AG08396 (cell line): ENCODE measurements at regions not wholly inside any gene's neighbourhood (a gene's known extent, or its start where the extent isn't known, plus 50 kb on each side); places are given as distances from the start of the nearest gene placed in this dataset.
A peak's percentile ranks its signal among the peaks of the same experiment; 100 is the strongest.
"Not testable (repeated sequence)": the region's sequence is repeated elsewhere in the genome, so short reads cannot be mapped to it uniquely, and the experiment has no call there.

Source experiments
- DNase-seq: peaks from one replicate; pipeline ENCODE4 v3.0.0; 2012; ENCODE audit warnings: low spot score, mixed read lengths

DNA sequence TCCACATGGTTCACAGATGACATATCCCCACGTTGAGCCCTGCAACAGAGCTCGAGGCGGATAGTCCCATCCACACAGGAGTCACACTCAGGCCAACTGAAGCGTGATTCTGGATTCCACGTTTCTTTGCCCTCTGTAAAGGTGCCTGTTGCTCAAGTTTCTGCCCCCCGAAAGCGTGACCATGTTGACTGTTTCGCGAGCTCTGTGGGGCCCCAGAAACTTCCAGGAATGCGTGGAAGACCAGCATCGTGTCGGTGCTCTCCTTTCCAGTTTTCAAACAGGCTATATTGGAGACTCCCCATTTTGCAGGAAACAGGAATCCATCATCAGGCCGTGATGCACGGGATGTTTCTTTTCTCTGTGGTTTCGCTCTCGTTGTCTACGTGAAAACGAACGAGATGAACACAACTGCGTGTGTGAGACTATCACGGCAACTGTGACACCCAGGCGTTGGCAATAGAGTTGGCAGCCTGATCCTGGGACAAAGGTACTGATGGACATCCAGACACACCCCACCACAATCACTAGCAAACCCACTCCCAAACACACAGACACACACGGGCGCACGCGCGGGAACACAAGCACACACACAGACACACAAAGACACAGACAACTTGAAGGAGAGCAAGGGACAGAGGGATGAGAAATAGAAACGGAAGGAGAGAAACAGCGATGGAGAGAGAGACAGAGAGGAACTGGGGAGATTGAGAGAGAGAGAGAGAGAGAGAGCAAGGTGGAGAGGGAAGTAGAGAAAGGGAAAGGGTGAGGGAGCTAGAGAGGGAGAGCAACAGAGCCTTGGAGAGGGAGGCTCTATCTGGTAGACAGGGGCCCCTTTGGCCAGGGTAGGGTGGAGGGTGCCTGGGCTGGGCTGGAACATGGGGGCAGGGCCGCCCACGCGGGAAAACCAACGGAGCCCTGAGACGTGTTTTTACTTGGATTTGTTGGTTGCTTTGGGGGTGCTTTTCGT, 1609.3 kb downstream of the SPATA31A7 start:
- DNase-seq = not testable (repeated sequence)

DNA sequence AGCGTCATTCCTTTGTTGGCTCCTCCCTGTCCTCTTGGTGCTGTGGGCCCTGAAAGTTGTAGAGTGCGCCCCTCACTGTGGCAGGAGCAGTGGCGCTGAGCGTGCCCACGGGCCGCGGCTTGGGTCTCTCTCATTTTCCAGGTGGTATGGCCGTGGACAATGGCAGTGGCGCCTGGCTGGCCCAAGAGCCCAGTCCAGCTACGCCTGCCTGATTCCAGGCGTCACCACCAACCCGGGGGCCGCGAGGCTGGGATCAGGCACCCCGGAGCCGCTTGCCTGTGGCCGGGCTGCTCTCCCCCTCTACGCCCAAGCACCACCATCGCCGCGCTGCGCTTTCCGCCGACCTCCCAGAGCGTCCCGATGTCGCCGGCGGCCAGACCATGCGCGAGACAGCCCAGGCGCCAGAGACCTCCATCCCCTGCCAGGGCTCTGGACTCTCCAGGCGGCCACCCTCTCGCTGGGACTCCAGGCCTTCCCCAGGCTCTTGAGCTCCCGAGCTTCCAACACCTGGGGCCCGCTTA, 1610.1 kb downstream of the SPATA31A7 start:
- DNase-seq = not testable (repeated sequence)

DNA sequence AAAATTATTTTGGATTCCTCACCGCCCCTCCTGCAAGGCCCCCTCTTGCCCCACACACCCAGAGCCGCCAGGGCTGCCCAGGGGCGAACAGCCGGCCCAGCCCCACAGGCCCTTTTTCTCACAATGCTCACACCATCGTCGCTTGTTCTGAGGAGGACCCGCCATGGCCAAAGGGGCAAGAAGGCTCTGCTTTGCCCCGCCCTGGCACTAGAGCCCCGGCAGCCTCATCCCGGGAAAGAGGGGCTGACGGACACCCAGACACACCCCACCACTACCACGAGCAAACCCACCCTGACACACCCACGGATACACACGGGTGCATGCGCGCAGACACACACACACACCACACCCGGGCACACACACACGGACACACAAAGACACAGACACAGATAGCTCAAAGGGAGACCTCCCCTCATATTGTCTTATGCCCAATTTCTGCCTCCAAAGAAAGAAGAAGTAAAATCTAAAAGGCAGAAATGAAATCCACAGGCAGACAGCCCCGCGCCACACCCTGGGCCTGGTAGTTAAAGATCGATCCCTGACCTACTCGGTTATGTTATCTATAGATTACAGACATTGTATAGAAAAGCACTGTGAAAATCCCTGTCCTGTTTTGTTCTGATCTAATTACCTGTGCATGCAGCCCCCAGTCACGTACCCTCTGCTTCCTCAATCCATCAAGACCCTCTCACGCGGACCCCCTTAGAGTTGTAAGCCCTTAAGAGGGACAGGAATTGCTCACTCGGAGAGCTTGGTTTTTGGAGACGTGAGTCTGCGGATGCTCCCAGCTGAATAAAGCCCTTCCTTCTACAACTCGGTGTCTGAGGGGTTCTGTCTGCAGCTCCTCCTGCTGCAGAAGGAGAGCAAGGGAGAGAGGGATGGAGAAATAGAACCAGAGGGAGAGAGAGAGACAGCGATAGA, 1610.9 kb downstream of the SPATA31A7 start:
- DNase-seq = peak; percentile 2

DNA sequence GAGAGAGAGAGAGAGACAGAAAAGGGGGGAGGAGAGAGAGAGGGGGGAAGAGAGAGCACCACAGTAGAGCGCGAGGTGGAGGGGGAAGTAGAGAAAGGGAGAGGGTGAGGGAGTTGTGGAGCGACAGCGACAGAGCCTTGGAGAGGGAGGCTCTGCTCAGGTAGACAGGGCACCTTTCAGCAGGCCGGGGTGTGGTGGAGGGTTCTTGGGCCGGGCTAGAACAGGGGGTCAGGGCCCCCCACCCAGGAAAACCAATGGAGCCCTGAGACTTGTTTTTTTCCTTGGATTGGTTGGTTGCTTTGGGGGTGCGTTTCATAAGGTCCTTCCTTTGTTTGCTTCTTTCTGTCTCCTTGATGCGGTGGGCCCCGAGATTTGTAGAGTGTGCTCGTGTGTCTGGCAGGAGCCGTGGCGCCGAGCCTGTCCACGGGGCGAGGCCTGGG, 1611.6 kb downstream of the SPATA31A7 start:
- DNase-seq = not testable (repeated sequence)

DNA sequence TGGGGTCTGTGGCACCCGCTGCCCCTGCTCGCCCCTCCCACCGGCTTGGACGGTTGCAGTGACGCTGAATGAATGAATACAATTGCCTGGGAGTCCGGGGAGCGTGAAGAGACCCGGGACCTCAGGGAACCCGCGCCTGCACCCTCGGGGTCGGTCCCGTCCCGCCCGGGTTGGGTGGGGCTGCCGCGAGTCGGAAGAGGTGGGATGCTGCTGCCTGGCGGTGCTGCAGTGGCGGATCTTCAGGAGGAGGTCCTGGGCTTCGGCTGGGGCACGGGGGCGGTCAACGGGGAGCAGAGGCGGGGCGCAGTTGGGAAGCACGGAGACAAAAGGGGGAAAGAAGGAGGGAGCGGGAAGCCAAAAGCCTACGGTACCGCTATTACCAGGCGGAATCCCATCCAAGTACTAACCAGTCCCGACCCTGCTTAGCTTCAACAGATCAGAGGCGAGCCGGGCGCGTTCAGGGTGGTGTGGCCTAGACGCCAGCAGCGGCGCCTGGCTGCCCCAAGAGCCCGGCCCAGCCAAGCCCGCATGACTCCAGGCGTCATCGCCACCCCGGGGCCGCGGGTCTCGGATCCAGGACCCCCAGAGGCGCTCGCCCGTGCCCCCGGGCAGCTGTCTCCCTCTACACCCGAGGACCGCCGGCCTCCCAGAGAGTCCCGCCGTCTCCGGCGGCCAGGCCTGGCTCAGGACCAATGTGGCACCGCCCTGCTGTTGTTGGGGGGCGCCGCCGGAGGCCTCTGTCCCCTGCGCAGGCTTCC, 1612.3 kb downstream of the SPATA31A7 start:
- peak; percentile 96 for DNase-seq

DNA sequence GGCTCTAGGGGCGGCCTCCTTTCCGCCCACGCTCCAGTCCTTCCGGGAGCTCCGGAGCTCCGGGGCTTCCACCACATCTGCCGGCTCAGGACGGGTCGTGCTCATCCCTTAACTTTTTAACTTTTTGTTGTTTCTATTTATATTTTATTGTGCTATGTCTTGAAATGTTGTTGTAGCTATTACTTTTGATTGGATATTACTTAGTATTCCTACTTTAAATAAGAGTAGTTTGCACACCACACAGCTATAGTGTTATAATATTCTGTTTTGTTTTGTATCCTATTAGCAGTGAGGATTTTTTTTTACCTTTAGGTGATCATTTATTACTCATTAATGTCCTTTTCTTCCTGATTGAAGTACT, 1612.9 kb downstream of the SPATA31A7 start:
- DNase-seq = not testable (repeated sequence)

DNA sequence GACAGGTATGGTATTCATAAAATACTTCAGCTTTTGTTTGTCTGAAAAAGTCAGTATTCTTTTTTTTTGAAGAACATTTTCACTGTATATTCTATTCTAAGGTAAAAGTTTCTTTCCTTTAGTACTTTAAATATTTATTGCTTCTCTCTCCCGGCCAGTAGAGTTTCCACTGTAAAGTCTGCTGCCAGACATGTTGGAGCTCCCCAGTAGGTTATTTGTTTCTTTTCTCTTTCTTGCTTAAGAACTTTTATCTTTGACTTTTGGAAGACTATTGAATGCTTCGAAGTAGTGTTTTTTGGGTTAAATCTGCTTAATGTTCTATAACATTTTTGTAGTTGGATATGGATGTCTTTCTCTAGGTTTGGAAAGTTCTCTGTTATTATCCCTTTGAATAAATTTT, 1613.3 kb downstream of the SPATA31A7 start:
- DNase-seq = not testable (repeated sequence)

DNA sequence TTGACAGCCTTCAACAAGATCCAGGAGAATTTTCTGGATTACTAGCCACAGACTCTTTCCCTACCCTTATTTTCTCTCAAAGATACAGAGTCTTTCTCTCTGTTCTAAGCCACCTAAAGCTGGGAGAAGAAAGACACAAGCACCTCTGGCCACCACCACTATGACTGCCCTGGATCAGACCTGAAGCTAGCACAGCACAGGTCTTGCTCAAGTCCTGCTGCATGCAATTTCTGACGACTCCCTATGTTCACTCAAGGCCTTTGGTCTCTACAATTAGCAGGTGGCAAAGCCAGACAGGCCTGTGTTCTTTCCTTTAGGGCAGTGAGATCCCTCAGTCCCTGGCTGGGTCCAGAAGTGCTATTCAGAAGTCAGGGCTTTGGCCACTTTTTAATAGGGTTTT, 1614.5 kb downstream of the SPATA31A7 start:
- not testable (repeated sequence) for DNase-seq

DNA sequence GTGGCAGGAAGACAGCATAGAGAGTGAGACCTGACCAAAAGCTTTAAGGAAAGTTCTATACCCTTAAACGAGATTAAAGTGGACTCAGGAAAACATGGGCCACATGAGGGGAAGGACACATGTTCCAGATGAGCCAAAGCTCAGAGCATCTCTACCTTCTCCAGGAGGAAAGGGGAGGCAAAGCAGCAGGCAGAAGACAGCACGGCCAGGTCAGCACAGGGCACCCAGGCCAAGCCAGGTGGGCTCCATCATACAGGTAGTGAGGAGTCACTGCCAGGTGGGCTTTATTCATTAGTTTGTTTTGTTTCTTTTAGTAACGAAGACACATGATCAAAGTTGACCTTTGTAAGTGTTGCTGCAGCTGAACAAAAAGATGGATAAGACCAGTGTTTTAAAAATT, 1617.6 kb downstream of the SPATA31A7 start:
- DNase-seq = not testable (repeated sequence)

DNA sequence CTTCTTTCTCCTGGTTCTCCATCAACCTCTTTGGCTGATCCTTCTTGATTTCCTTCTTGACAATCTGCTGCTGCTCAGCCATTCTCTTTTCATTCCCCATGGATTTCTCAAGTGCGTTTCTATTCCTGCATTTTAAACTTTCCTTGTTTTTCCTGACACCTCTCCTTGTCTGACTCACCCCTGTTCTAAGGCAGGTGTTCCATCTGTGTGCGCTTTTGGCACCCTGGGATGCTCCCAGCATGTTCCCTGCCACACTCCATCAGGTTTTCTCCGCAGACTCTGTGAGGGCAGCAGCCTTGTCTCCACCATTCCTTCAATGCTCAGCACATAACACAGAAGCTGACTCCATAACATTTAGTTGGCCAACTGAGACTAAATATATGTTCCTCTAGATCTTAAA, 1618.2 kb downstream of the SPATA31A7 start:
- DNase-seq = not testable (repeated sequence)

DNA sequence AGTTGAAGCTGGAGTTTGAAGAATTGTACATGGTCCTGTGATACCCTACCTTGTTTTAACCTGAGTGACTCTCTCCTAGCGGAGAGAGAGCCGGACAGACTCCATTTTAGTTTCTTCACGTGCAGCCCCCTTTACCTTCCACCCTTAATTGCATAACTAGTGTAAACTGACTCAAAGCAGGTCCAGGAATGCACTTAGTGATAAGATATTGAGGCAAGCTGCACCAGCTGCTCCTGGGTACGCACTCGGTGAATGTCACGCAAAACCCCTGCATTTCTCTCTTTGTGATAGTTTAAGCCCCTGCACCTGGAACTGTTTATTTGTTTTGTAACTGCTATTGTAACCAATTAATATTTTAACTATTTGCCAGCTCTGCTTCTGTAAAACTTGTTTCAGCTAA, 1620.5 kb downstream of the SPATA31A7 start:
- DNase-seq = not testable (repeated sequence)

DNA sequence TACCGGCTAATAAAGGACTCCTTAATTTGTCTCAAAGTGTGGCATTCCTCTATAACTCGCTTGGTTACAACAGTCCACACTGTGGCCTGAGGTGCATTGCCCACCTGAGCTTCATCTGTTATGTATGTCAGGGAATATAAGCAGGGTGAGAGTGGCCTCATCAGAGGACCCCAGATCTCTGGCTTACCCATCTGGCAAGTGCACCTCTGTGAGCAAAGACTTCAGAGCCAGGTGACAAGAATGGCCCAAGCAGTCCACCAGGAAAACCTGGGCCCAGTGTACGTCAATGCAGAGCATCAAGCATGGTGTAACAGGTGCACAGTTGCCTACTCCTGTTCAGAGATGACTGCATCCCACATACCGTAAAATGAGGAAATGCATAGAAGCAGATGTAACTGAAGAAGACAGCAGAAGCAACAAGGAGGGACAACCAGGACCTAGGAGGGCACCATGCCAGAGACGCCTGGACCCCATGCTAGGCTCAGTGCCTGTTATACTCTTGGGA, 1621.0 kb downstream of the SPATA31A7 start:
- not testable (repeated sequence) for DNase-seq

DNA sequence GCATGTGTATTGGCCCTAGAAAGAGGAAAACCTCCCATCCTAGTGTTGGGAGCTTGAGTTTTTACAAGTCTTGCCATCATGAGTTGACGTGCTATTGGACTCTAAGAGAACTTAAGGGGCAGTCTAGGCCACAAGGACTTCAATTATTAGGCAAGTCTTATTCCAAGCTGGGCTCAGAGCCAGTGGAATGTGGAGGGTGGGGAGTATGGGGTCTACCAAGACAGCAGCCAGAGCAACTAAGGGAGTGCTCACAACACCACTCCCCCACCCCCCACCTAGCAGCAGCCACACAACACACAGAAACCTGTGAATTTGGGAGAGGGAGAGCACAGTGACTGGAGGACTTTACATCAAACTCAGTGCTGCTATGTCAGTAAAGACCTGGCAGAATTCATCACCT, 1625.6 kb downstream of the SPATA31A7 start:
- not testable (repeated sequence) for DNase-seq

DNA sequence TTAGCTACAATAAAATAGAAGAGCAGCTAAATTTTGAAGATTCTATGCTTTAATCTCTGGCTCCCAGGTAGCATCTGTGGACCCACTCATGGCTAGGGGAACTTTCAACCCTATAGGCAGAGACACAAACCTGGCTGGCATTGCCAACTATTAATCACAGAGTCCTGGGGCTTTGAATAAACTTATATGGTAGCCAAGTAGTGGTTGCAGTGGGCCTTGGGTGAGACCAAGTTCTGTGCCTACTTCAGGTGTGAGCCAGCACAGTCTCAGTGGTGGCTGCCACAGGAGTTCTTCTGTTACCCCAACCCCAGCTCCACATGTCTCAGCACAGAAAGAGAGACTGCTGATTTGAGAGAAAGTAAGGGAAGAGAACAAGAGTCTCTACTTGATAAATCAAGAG, 1626.5 kb downstream of the SPATA31A7 start:
- not testable (repeated sequence) for DNase-seq

DNA sequence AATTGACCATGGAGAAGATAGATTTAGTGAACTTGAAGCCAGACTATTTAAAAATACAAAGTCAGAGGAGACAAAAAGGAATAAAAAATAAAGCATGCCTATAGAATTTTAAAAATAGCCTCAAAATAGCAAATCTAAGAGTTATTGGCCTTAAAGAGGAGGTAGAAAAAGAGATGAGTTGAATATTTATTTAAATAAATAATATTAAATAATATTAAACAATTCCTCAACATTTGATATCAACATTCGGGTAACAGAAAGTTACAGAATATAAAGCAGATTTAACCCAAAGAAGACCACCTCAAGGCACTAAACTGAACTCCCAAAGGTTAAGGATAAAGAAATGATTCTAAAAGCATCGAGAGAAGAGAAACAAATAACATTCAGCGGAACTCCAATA, 1627.4 kb downstream of the SPATA31A7 start:
- not testable (repeated sequence) for DNase-seq

DNA sequence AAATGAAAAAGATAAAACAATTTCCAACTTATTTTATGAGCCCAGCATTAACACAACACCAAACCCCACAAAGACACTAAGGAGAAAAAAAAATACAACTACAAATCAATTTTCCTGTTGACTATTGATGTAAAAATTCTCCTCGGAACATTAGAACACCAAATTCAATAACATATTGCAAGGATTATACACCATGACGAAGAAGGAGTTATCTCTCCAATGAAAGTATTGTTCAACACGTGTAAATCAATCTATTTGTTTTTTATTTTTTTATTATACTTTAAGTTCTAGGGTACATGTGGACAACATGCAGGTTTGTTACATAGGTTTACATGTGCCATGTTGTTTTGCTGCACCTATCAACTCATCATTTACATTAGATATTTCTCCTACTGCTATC, 1632.3 kb downstream of the SPATA31A7 start:
- not testable (repeated sequence) for DNase-seq

DNA sequence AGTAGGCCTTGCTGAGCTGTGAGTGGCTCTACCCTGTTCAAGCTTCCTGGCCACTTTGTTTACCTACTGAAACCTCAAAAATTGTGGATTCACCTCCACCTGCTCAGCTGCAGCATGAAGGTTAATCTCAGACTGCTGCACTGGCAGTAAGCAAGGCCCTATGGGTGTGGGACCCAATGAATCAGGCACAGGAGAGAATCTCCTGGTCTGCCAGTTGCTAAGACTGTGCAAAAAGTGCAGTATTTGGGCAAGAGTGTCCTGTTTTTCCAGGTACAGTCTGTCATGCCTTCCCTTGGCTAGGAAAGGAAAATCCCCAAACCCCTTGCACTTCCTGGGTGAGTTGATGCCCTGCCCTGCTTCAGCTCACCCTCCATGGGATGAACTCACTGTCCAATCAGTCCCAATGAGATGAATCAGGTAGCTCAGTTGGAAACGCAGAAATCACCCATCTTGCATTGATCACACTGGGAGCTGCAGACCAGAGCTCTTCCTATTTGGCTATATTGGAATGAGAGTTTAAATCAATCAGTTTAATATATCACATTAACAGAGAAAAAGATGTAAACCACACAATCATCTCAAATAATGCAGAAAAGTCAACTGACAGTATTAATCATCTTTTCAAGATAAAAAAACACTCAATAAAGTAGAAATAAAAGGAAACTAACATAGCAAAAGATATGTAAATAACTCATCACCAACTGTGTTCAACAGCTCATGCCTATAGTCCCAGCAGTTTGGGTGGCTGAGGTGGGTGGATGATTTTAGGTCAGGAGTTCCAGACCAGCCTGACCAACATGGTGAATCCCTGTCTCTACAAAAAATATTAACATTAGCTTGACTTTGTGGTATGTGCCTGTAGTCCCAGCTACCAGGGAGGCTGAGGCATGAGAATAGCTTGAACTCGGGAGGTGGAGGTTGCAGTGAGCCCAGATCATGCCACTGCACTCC, 1638.4 kb downstream of the SPATA31A7 start:
- DNase-seq = not testable (repeated sequence)

DNA sequence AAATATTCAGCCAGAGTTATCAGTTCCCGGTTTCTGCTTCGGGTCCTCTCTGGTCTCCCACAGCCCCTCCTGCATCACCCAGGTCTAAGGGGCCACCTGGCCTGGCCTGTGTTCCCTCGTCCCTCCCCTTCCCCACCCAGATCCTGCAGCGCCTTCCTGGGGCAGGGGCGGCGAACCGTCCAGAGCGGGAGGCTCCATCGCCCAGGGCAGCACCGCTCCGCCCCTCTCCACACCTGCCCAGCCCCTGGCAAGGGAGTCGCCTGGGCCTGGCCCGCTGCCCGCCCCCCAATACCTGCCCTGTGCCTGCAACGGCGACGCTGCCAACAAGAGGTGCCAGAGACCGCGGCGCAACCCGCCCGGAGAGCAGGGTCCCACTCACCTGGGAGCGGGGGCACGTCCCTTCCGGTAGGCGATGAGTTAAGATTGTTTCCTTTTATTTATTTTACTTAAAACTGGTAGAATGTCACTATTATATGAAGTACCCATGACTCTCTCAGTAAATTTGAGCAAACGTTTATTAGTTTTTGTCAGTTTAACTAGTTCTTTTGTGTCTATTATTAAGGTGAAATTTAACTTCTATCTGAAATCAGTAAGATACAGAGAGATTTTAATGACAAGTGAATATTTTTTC, 1641.1 kb downstream of the SPATA31A7 start:
- not testable (repeated sequence) for DNase-seq
